Neuronal stem cell (in vitro differentiated cells): ENCODE measurements at regions not wholly inside any gene's neighbourhood (a gene's known extent, or its start where the extent isn't known, plus 50 kb on each side); places are given as distances from the start of the nearest gene placed in this dataset.

Experiments used
- DNase-seq: peaks from one replicate; pipeline ENCODE4 v3.0.0-alpha.2; 2013; ENCODE audit warnings: low spot score
- H2AFZ ChIP-seq: one replicate; pipeline ENCODE4 v1.6.1; 2013; ENCODE audit warnings: mild to moderate bottlenecking, low read length, inconsistent platforms
- H2AK5ac ChIP-seq: 2 replicates; pipeline ENCODE4 v1.6.1; 2013; ENCODE audit warnings: low read depth, mild to moderate bottlenecking, inconsistent platforms, low read length, moderate library complexity, mixed read lengths
- H2BK120ac ChIP-seq: 2 replicates; pipeline ENCODE4 v1.6.1; 2013; ENCODE audit warnings: low read depth, mild to moderate bottlenecking, inconsistent platforms, low read length, moderate library complexity, mixed read lengths
- H2BK12ac ChIP-seq: one replicate; pipeline ENCODE4 v1.6.1; 2013; ENCODE audit warnings: low read length, inconsistent platforms
- H2BK15ac ChIP-seq: 2 replicates; pipeline ENCODE4 v1.6.1; 2013; ENCODE audit warnings: mild to moderate bottlenecking, low read length, inconsistent platforms, mixed read lengths
- H2BK5ac ChIP-seq: one replicate; pipeline ENCODE4 v1.6.1; 2013; ENCODE audit warnings: inconsistent platforms, mild to moderate bottlenecking, low read length, moderate library complexity
- H3K14ac ChIP-seq: one replicate; pipeline ENCODE4 v1.6.1; 2013; ENCODE audit warnings: low read length, inconsistent platforms
- H3K18ac ChIP-seq: 2 replicates; pipeline ENCODE4 v1.6.1; 2013; ENCODE audit warnings: low read length, inconsistent platforms
- H3K23ac ChIP-seq: 2 replicates; pipeline ENCODE4 v1.6.1; 2013; ENCODE audit warnings: low read depth, mild to moderate bottlenecking, mixed read lengths, low read length, inconsistent platforms; ENCODE audit not compliant: poor library complexity
- H3K27ac ChIP-seq: replicated peaks from 3 replicates; pipeline ENCODE4 v1.5.1; 2013; ENCODE audit warnings: low read length, inconsistent platforms
- H3K27me3 ChIP-seq, 3 experiments: 2 replicates each; pipeline ENCODE4 v1.6.1; 2013; ENCODE audit warnings: low read length in 3 of 3, mild to moderate bottlenecking in 2 of 3, inconsistent platforms in 1 of 3, low read depth in 1 of 3, mixed read lengths in 1 of 3, moderate library complexity in 1 of 3; ENCODE audit not compliant: control insufficient read depth in 3 of 3, insufficient read depth in 3 of 3
- H3K36me3 ChIP-seq, 2 donors: replicated peaks in 1 of 2; 2 replicates each; pipeline ENCODE4 v1.6.1; 2013; ENCODE audit warnings: low read length in 2 of 2; ENCODE audit not compliant: control insufficient read depth in 2 of 2, insufficient read depth in 2 of 2
- H3K4ac ChIP-seq: 2 replicates; pipeline ENCODE4 v1.6.1; 2013; ENCODE audit warnings: inconsistent platforms, mild to moderate bottlenecking, low read length, moderate library complexity
- H3K4me1 ChIP-seq, 2 donors: 1 replicate in 1 of 2; 2 replicates in 1 of 2; pipeline ENCODE4 v1.6.1; 2013; ENCODE audit warnings: low read length in 2 of 2, low read depth in 1 of 2; ENCODE audit not compliant: control insufficient read depth in 2 of 2, insufficient read depth in 1 of 2
- H3K4me2 ChIP-seq: one replicate; pipeline ENCODE4 v1.6.1; 2013; ENCODE audit warnings: mild to moderate bottlenecking, low read length, inconsistent platforms; ENCODE audit not compliant: insufficient read depth, poor library complexity, severe bottlenecking
- H3K4me3 ChIP-seq, 2 donors: 2 replicates each; pipeline ENCODE4 v1.5.1; 2013; ENCODE audit warnings: low read length in 2 of 2, mild to moderate bottlenecking in 2 of 2, inconsistent platforms in 1 of 2, moderate library complexity in 1 of 2
- H3K79me1 ChIP-seq: one replicate; pipeline ENCODE4 v1.6.1; 2013; ENCODE audit warnings: low read depth, mild to moderate bottlenecking, inconsistent platforms, low read length, moderate library complexity
- H3K9ac ChIP-seq: one replicate; pipeline ENCODE4 v1.6.1; 2013; ENCODE audit warnings: mild to moderate bottlenecking, low read depth, low read length, inconsistent platforms; ENCODE audit not compliant: poor library complexity
- H3K9me3 ChIP-seq, 2 donors: replicated peaks in 1 of 2; 2 replicates each; pipeline versions ENCODE3 to v1.6.1; 2013; ENCODE audit warnings: low read length in 2 of 2, mild to moderate bottlenecking in 2 of 2, inconsistent platforms in 1 of 2, low read depth in 1 of 2, mixed read lengths in 1 of 2, moderate library complexity in 1 of 2; ENCODE audit not compliant: control insufficient read depth in 2 of 2, insufficient read depth in 1 of 2
- H4K8ac ChIP-seq: one replicate; pipeline ENCODE4 v1.6.1; 2013; ENCODE audit warnings: low read depth, mild to moderate bottlenecking, inconsistent platforms, low read length, moderate library complexity
- H4K91ac ChIP-seq: one replicate; pipeline ENCODE4 v1.6.1; 2013; ENCODE audit warnings: low read length, low read depth, mild to moderate bottlenecking, inconsistent platforms; ENCODE audit not compliant: poor library complexity
- WGBS, 2 donors: extraction: QIAGEN DNeasy Blood & Tissue Kit; methylation state at CpG; one replicate each; pipeline ENCODE4 v1.1.7; 2013; ENCODE audit warnings: missing lambda C conversion rate in 2 of 2, mixed read lengths in 1 of 2; ENCODE audit not compliant: insufficient read length in 2 of 2, insufficient replicate concordance in 1 of 2; ENCODE audit errors: extremely low coverage in 2 of 2; 5-methylcytosine and 5-hydroxymethylcytosine counted together

GRCh38 chr13:53568491-53568890 is 539.9 kb downstream of the OLFM4 start:
- Histone ChIP-seq H3K23ac (no peak overlapping the region), H3K14ac (no peak overlapping the region), H3K4me3 (no peak overlapping the region), H4K8ac (no peak overlapping the region), H2BK12ac (no peak overlapping the region), H3K9ac (no peak overlapping the region), H2AK5ac (no peak overlapping the region), H3K27me3 (no peaks in the 10 kb centered on the region), H2BK15ac (no peak overlapping the region), H3K79me1 (no peaks in the 10 kb centered on the region), H2BK5ac (no peak overlapping the region), H3K9me3 (peaks cover 0 to 7% of the 10 kb centered on the region in 2 donors), H3K4ac (no peak overlapping the region), H3K4me2 (no peak overlapping the region), H2AFZ (peak overlapping the region; percentile 4), H3K4me1 (no peaks in the 10 kb centered on the region), H3K36me3 (no peaks in the 10 kb centered on the region), H2BK120ac (no peak overlapping the region), H4K91ac (no peak overlapping the region), H3K27ac (no peak overlapping the region), H3K18ac (no peak overlapping the region)
- no CpG with 5 or more reads among the region's 1 CpG for WGBS, 2 donors
- no peak for DNase-seq

DNA sequence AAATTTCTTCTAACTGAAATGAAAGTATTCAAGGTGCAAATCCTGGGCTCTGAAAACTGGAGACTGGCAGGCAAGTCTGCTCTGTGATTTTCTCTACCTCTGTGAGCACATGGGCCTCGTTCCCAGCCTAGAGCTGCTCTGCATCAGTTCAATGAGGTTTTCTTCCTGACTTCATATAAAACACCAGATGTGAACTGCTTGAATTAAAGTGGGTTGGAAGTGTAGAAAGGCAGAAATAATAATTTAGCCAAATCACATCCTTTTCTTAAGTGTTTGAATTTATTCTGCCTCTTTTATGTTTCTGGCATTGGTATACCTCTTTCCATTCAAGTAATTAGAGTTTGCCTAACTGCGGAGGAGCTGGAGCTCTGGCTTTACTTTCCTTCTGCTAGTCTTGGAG is 540.8 kb downstream of the OLFM4 start:
- H4K91ac ChIP-seq = no peak overlapping the region
- no CpG with 5 or more reads among the region's 2 CpGs for WGBS, 2 donors

GRCh38 chr13:53601113-53601512 is 572.5 kb downstream of the OLFM4 start:
- H3K4me2 ChIP-seq = no peak overlapping the region
- H2BK12ac ChIP-seq = no peak overlapping the region
- no peak overlapping the region for H2BK120ac ChIP-seq
- no peak overlapping the region for H3K14ac ChIP-seq
- H3K9me3 ChIP-seq = peaks cover 0 to 9% of the 10 kb centered on the region in 2 donors
- H4K8ac ChIP-seq = no peak overlapping the region
- H3K4me3 ChIP-seq = no peak overlapping the region
- H3K36me3 ChIP-seq = no peaks in the 10 kb centered on the region
- H4K91ac ChIP-seq = no peak overlapping the region
- H3K4me1 ChIP-seq = peaks cover 0 to 6% of the 10 kb centered on the region in 2 donors
- peak overlapping the region; percentile 62 for H2AFZ ChIP-seq
- no peak overlapping the region for H3K18ac ChIP-seq
- no peak overlapping the region for H3K9ac ChIP-seq
- no peak for DNase-seq
- no peaks in the 10 kb centered on the region for H3K27me3 ChIP-seq
- H3K27ac ChIP-seq = no peak overlapping the region
- no peak overlapping the region for H2AK5ac ChIP-seq
- no peak overlapping the region for H3K23ac ChIP-seq
- no CpG with 5 or more reads among the region's 5 CpGs for WGBS, 2 donors
- no peak overlapping the region for H3K4ac ChIP-seq
- no peak overlapping the region for H2BK5ac ChIP-seq
- H2BK15ac ChIP-seq = no peak overlapping the region
- no peaks in the 10 kb centered on the region for H3K79me1 ChIP-seq

More for the DNA sequence above, 540.8 kb downstream of the OLFM4 start:
- Histone ChIP-seq H3K27ac (no peak overlapping the region), H3K9me3 (peaks cover 0 to 3% of the 10 kb centered on the region in 2 donors), H2AK5ac (no peak overlapping the region), H3K9ac (no peak overlapping the region), H2BK120ac (no peak overlapping the region), H3K4ac (no peak overlapping the region), H3K23ac (no peak overlapping the region), H2BK12ac (no peak overlapping the region), H2BK15ac (no peak overlapping the region), H3K4me3 (no peak overlapping the region), H3K27me3 (no peaks in the 10 kb centered on the region), H2AFZ (peak overlapping the region; percentile 24), H3K18ac (no peak overlapping the region), H3K79me1 (no peaks in the 10 kb centered on the region), H3K36me3 (no peaks in the 10 kb centered on the region), H3K4me2 (no peak overlapping the region), H3K4me1 (no peaks in the 10 kb centered on the region), H3K14ac (no peak overlapping the region), H2BK5ac (no peak overlapping the region), H4K8ac (no peak overlapping the region)
- no peak for DNase-seq

- no peak overlapping the region for H2BK15ac ChIP-seq
- no peak overlapping the region for H3K4me2 ChIP-seq
- H3K27ac ChIP-seq = no peak overlapping the region
- H3K4ac ChIP-seq = no peak overlapping the region
- H3K18ac ChIP-seq = no peak overlapping the region
- H4K8ac ChIP-seq = no peak overlapping the region
- peaks cover 0 to 6% of the 10 kb centered on the region in 2 donors for H3K4me1 ChIP-seq
- H3K23ac ChIP-seq = no peak overlapping the region
- no peaks in the 10 kb centered on the region for H3K27me3 ChIP-seq
- H3K9me3 ChIP-seq = peaks cover 0 to 9% of the 10 kb centered on the region in 2 donors
- H2BK12ac ChIP-seq = no peak overlapping the region
- H3K36me3 ChIP-seq = no peaks in the 10 kb centered on the region
- no peak overlapping the region for H2BK5ac ChIP-seq
- H3K4me3 ChIP-seq = no peak overlapping the region
- WGBS, 2 donors = no CpG with 5 or more reads among the region's 1 CpG
- H4K91ac ChIP-seq = no peak overlapping the region
- no peaks in the 10 kb centered on the region for H3K79me1 ChIP-seq
- DNase-seq = no peak
- H2AK5ac ChIP-seq = no peak overlapping the region
- H2BK120ac ChIP-seq = no peak overlapping the region
- no peak overlapping the region for H2AFZ ChIP-seq
- H3K9ac ChIP-seq = no peak overlapping the region
- H3K14ac ChIP-seq = no peak overlapping the region
These were observed 576.7 kb downstream of the OLFM4 start for GRCh38 chr13:53605326-53605725.
